Left lung (tissue), 4 donors: ENCODE measurements at regions not wholly inside any gene's neighbourhood (a gene's known extent, or its start where the extent isn't known, plus 50 kb on each side); places are given as distances from the start of the nearest gene placed in this dataset.

Experiments
- ATAC-seq: fragments of 200-7000 bp; cut with Tn5 transposase; one replicate; pipeline ENCODE4 v1.9.1; 2020; ENCODE audit warnings: moderate library complexity
- DNase-seq, 4 donors: peaks; one replicate each; pipeline ENCODE4 v3.0.0-alpha.2; 2013 to 2020
- H3K27ac ChIP-seq, 2 donors: fragments of 200-600 bp; sonication (generic) in 1 of 2; one replicate each; pipeline versions ENCODE4 v1.5.0 to v1.8.0; 2020 to 2021
- H3K27me3 ChIP-seq, 2 donors: fragments of 200-600 bp; sonication (generic) in 1 of 2; one replicate each; pipeline versions ENCODE4 v1.5.0 to v1.8.0; 2020 to 2021
- H3K36me3 ChIP-seq, 2 donors: fragments of 200-600 bp; sonication (generic) in 1 of 2; one replicate each; pipeline versions ENCODE4 v1.5.0 to v1.8.0; 2020 to 2021
- H3K4me1 ChIP-seq, 2 donors: fragments of 200-600 bp; one replicate each; pipeline ENCODE4 v1.8.0; 2021
- H3K4me3 ChIP-seq, 2 donors: fragments of 200-600 bp; sonication (generic) in 1 of 2; one replicate each; pipeline versions ENCODE4 v1.5.0 to v1.8.0; 2020 to 2021; ENCODE audit warnings: mild to moderate bottlenecking in 1 of 2
- H3K9me3 ChIP-seq, 2 donors: fragments of 200-600 bp; sonication (generic) in 1 of 2; one replicate each; pipeline versions ENCODE4 v1.5.0 to v1.8.0; 2020 to 2021
- CTCF ChIP-seq, 2 donors: fragments of 200-600 bp; sonication (generic) in 1 of 2; IDR thresholded peaks; one replicate each; pipeline versions ENCODE4 v1.5.0 to v1.8.0; 2021; ENCODE audit warnings: antibody characterized with exemption in 2 of 2
- intact Hi-C, 2 donors: fragments of 100-400 bp; cut with DNase I; formaldehyde crosslinking; loops; one replicate each; pipeline versions ENCODE4 v1.11.2 to v1.14.2; 2022
- donor health status: DM: no; HTN: yes; CAD: no.
- donor health status: DM: no; HTN: no; CAD: no.

- DNase-seq (peak in 1 of 4 donors; percentile 41), ATAC-seq (no peak)
- no peak overlapping the region for H3K27ac ChIP-seq
- H3K27me3 ChIP-seq, result peaks cover 0 to 8% of the 10 kb centered on the region in 2 donors
- TF ChIP-seq CTCF (IDR thresholded peaks at IDR 0.05), result no peak
- intact Hi-C loops, result no loop called here
- no peaks in the 10 kb centered on the region for H3K9me3 ChIP-seq
- H3K4me3 ChIP-seq, result no peak overlapping the region
- H3K36me3 ChIP-seq, result no peaks in the 10 kb centered on the region
- no peaks in the 10 kb centered on the region for H3K4me1 ChIP-seq
Measured at GRCh38 chr10:130497056-130498010, 361.1 kb downstream of the GLRX3 start.

GRCh38 chr10:130498042-130498441 is 361.9 kb downstream of the GLRX3 start:
- H3K9me3 ChIP-seq, result no peaks in the 10 kb centered on the region
- no peak for ATAC-seq
- intact Hi-C loops, result no loop called here
- H3K36me3 ChIP-seq, result no peaks in the 10 kb centered on the region
- no peak for TF ChIP-seq CTCF (IDR thresholded peaks at IDR 0.05)
- no peaks in the 10 kb centered on the region for H3K4me1 ChIP-seq
- peak in 1 of 4 donors; percentile 36 for DNase-seq
- H3K27me3 ChIP-seq, result peaks cover 0 to 8% of the 10 kb centered on the region in 2 donors
- no peak overlapping the region for H3K4me3 ChIP-seq
- H3K27ac ChIP-seq, result no peak overlapping the region

GRCh38 chr10:130498934-130499333 is 362.7 kb downstream of the GLRX3 start:
- no peak for ATAC-seq
- H3K4me3 ChIP-seq, result no peak overlapping the region
- peaks cover 0 to 2% of the 10 kb centered on the region in 2 donors for H3K9me3 ChIP-seq
- no peaks in the 10 kb centered on the region for H3K4me1 ChIP-seq
- no peak for TF ChIP-seq CTCF (IDR thresholded peaks at IDR 0.05)
- no peaks in the 10 kb centered on the region for H3K36me3 ChIP-seq
- intact Hi-C loops, result no loop called here
- H3K27me3 ChIP-seq, result peaks cover 0 to 8% of the 10 kb centered on the region in 2 donors
- H3K27ac ChIP-seq, result no peak overlapping the region
- DNase-seq, result no peak

GRCh38 chr10:130499541-130499940 is 363.4 kb downstream of the GLRX3 start:
- TF ChIP-seq CTCF (IDR thresholded peaks at IDR 0.05), result no peak
- no peak for ATAC-seq
- no peak for DNase-seq

GRCh38 chr10:130500261-130501000 is 364.2 kb downstream of the GLRX3 start:
- intact Hi-C loops, result no loop called here
- Histone ChIP-seq H3K4me1 (no peaks in the 10 kb centered on the region), H3K36me3 (no peaks in the 10 kb centered on the region), H3K27ac (no peak overlapping the region), H3K27me3 (peaks cover 0 to 2% of the 10 kb centered on the region in 2 donors), H3K4me3 (no peak overlapping the region), H3K9me3 (peaks cover 0 to 3% of the 10 kb centered on the region in 2 donors)
- TF ChIP-seq CTCF (IDR thresholded peaks at IDR 0.05), result no peak
- ATAC-seq, result no peak
- peak in 1 of 4 donors; percentile 33 for DNase-seq

More at GRCh38 chr10:130499541-130499940, 363.4 kb downstream of the GLRX3 start:
- peaks cover 0 to 3% of the 10 kb centered on the region in 2 donors for H3K9me3 ChIP-seq
- intact Hi-C loops, result no loop called here
- no peak overlapping the region for H3K27ac ChIP-seq
- H3K36me3 ChIP-seq, result no peaks in the 10 kb centered on the region
- no peak overlapping the region for H3K4me3 ChIP-seq
- H3K4me1 ChIP-seq, result no peaks in the 10 kb centered on the region
- peaks cover 0 to 8% of the 10 kb centered on the region in 2 donors for H3K27me3 ChIP-seq
